MG63 (cell line): ENCODE measurements at regions not wholly inside any gene's neighbourhood (a gene's known extent, or its start where the extent isn't known, plus 50 kb on each side); places are given as distances from the start of the nearest gene placed in this dataset.
"Not testable (repeated sequence)": the region's sequence is repeated elsewhere in the genome, so short reads cannot be mapped to it uniquely, and the experiment has no call there.

Experiments
- DNase-seq: peaks from one replicate; pipeline ENCODE4 v3.0.0-alpha.2; 2020
- H3K27me3 ChIP-seq: fragments of 250-450 bp; sonication (Bioruptor Pico); 2 replicates; pipeline ENCODE4 v1.5.1; 2020; ENCODE audit warnings: mild to moderate bottlenecking, moderate library complexity
- H3K36me3 ChIP-seq: fragments of 250-450 bp; sonication (Bioruptor Pico); 2 replicates; pipeline ENCODE4 v1.5.1; 2020; ENCODE audit warnings: mild to moderate bottlenecking, moderate library complexity
- H3K4me3 ChIP-seq: fragments of 250-450 bp; sonication (Bioruptor Pico); 2 replicates; pipeline ENCODE4 v1.5.1; 2020; ENCODE audit warnings: mild to moderate bottlenecking, moderate library complexity
- H3K9me3 ChIP-seq: fragments of 250-450 bp; sonication (Bioruptor Pico); 2 replicates; pipeline ENCODE4 v1.5.1; 2020; ENCODE audit warnings: mild to moderate bottlenecking, moderate library complexity

- DNase-seq, result no peak
- peaks cover 4% of the 10 kb centered on the region; the same call in 1 of the 2 replicates for H3K27me3 ChIP-seq
- no peaks in the 10 kb centered on the region for H3K36me3 ChIP-seq
- H3K4me3 ChIP-seq, result no peak overlapping the region
- H3K9me3 ChIP-seq, result no peaks in the 10 kb centered on the region
These were observed 253.8 kb upstream of the DAB2 start for GRCh38 chr5:39678534-39678933.

- DNase-seq, result no peak
- H3K27me3 ChIP-seq, result peaks cover 4% of the 10 kb centered on the region; the same call in 1 of the 2 replicates
- H3K36me3 ChIP-seq, result no peaks in the 10 kb centered on the region
- H3K9me3 ChIP-seq, result no peaks in the 10 kb centered on the region
- H3K4me3 ChIP-seq, result no peak overlapping the region
These were observed 250.9 kb upstream of the DAB2 start for GRCh38 chr5:39675676-39676075.

GRCh38 chr5:39674209-39675082, 249.7 kb upstream of the DAB2 start:
- Histone ChIP-seq H3K9me3 (no peaks in the 10 kb centered on the region), H3K27me3 (no peaks in the 10 kb centered on the region), H3K4me3 (no peak overlapping the region), H3K36me3 (no peaks in the 10 kb centered on the region)
- DNase-seq, result no peak

- DNase-seq, result no peak
- H3K27me3 ChIP-seq, result no peaks in the 10 kb centered on the region
- H3K4me3 ChIP-seq, result no peak overlapping the region
- no peaks in the 10 kb centered on the region for H3K36me3 ChIP-seq
- H3K9me3 ChIP-seq, result no peaks in the 10 kb centered on the region
These were observed 246.8 kb upstream of the DAB2 start for GRCh38 chr5:39671561-39671961.

- DNase-seq, result no peak
- H3K4me3 ChIP-seq, result no peak overlapping the region
- H3K9me3 ChIP-seq, result no peaks in the 10 kb centered on the region
- H3K36me3 ChIP-seq, result no peaks in the 10 kb centered on the region
- no peaks in the 10 kb centered on the region for H3K27me3 ChIP-seq
These were observed 246.2 kb upstream of the DAB2 start for GRCh38 chr5:39670955-39671354.

GRCh38 chr5:39670391-39670790, 245.6 kb upstream of the DAB2 start:
- no peaks in the 10 kb centered on the region for H3K9me3 ChIP-seq
- H3K36me3 ChIP-seq, result no peaks in the 10 kb centered on the region
- no peak for DNase-seq
- H3K4me3 ChIP-seq, result no peak overlapping the region
- no peaks in the 10 kb centered on the region for H3K27me3 ChIP-seq

- DNase-seq, result no peak
- Histone ChIP-seq H3K36me3 (no peaks in the 10 kb centered on the region), H3K27me3 (no peaks in the 10 kb centered on the region), H3K4me3 (no peak overlapping the region), H3K9me3 (no peaks in the 10 kb centered on the region)
These were observed 244.2 kb upstream of the DAB2 start for GRCh38 chr5:39668980-39669379.

GRCh38 chr5:39665328-39665727, 240.5 kb upstream of the DAB2 start:
- no peaks in the 10 kb centered on the region for H3K9me3 ChIP-seq

GRCh38 chr5:39662945-39663344, 238.2 kb upstream of the DAB2 start:
- no peak overlapping the region for H3K4me3 ChIP-seq
- DNase-seq, result no peak
- no peaks in the 10 kb centered on the region for H3K9me3 ChIP-seq
- no peaks in the 10 kb centered on the region for H3K36me3 ChIP-seq
- H3K27me3 ChIP-seq, result no peaks in the 10 kb centered on the region

More at GRCh38 chr5:39665328-39665727, 240.5 kb upstream of the DAB2 start:
- DNase-seq, result no peak
- Histone ChIP-seq H3K36me3 (no peaks in the 10 kb centered on the region), H3K4me3 (no peak overlapping the region), H3K27me3 (no peaks in the 10 kb centered on the region)

GRCh38 chr5:39661026-39661779, 236.4 kb upstream of the DAB2 start:
- H3K27me3 ChIP-seq, result no peaks in the 10 kb centered on the region
- H3K4me3 ChIP-seq, result no peak overlapping the region
- no peaks in the 10 kb centered on the region for H3K36me3 ChIP-seq
- H3K9me3 ChIP-seq, result no peaks in the 10 kb centered on the region
- peak; percentile 5 for DNase-seq

- Histone ChIP-seq H3K36me3 (no peaks in the 10 kb centered on the region), H3K4me3 (no peak overlapping the region), H3K27me3 (no peaks in the 10 kb centered on the region), H3K9me3 (no peaks in the 10 kb centered on the region)
- no peak for DNase-seq
These were observed 235.2 kb upstream of the DAB2 start for GRCh38 chr5:39660020-39660419.

- H3K27me3 ChIP-seq, result no peaks in the 10 kb centered on the region
- no peaks in the 10 kb centered on the region for H3K36me3 ChIP-seq
- H3K9me3 ChIP-seq, result no peaks in the 10 kb centered on the region
- DNase-seq, result no peak
- no peak overlapping the region for H3K4me3 ChIP-seq
These were observed 234.1 kb upstream of the DAB2 start for GRCh38 chr5:39658866-39659265.

- no peak for DNase-seq
- Histone ChIP-seq H3K36me3 (no peaks in the 10 kb centered on the region), H3K9me3 (no peaks in the 10 kb centered on the region)
These were observed 233.2 kb upstream of the DAB2 start for GRCh38 chr5:39657943-39658342.

GRCh38 chr5:39656600-39656999, 231.8 kb upstream of the DAB2 start:
- Histone ChIP-seq H3K27me3 (no peaks in the 10 kb centered on the region), H3K36me3 (no peaks in the 10 kb centered on the region), H3K4me3 (no peak overlapping the region), H3K9me3 (no peaks in the 10 kb centered on the region)
- DNase-seq, result no peak

More at GRCh38 chr5:39657943-39658342, 233.2 kb upstream of the DAB2 start:
- no peak overlapping the region for H3K4me3 ChIP-seq
- no peaks in the 10 kb centered on the region for H3K27me3 ChIP-seq

- Histone ChIP-seq H3K27me3 (no peaks in the 10 kb centered on the region), H3K4me3 (no peak overlapping the region), H3K9me3 (no peaks in the 10 kb centered on the region), H3K36me3 (no peaks in the 10 kb centered on the region)
- no peak for DNase-seq
These were observed 229.9 kb upstream of the DAB2 start for GRCh38 chr5:39654715-39655114.

- H3K27me3 ChIP-seq, H3K9me3 ChIP-seq, DNase-seq: not testable (repeated sequence)
These were observed 227.7 kb upstream of the DAB2 start for GRCh38 chr5:39652481-39652880.

GRCh38 chr5:39652036-39652435, 227.3 kb upstream of the DAB2 start:
- Histone ChIP-seq H3K27me3 (no peaks in the 10 kb centered on the region), H3K9me3 (no peaks in the 10 kb centered on the region), H3K36me3 (no peaks in the 10 kb centered on the region), H3K4me3 (no peak overlapping the region)
- no peak for DNase-seq

More at GRCh38 chr5:39652481-39652880, 227.7 kb upstream of the DAB2 start:
- H3K4me3 ChIP-seq, H3K36me3 ChIP-seq: not testable (repeated sequence)
